ENCODE measurements at regions not wholly inside any gene's neighbourhood (a gene's known extent, or its start where the extent isn't known, plus 50 kb on each side); places are given as distances from the start of the nearest gene placed in this dataset.
"Not testable (repeated sequence)": the region's sequence is repeated elsewhere in the genome, so short reads cannot be mapped to it uniquely, and the experiment has no call there.

- Histone ChIP-seq H3K36me3 (no peaks in the 10 kb centered on the region), H3K4me3 (no peak overlapping the region), H3K27me3 (peaks cover 0 to 19% (median 0%) of the 10 kb centered on the region in 7 donors), H3K9me3 (no peaks in the 10 kb centered on the region), H3K4me1 (no peaks in the 10 kb centered on the region), H3K27ac (no peak overlapping the region)
- intact Hi-C loops (cut with DNase I), result loop anchor here in 1 of 10 donors (10.0 kb wide), 1 partner anchor 455 kb away; the partner anchor contains the start of gene PLXNA1
- DNase-seq (no peak), ATAC-seq (no peak)
- TF ChIP-seq CTCF (IDR thresholded peaks at IDR 0.05), result no peak
- WGBS, 2 donors, result 79 to 83% methylated on average over 5 of the region's 5 CpGs
These were observed 150.9 kb downstream of the TPRA1 start for GRCh38 chr3:127439621-127440020.

- H3K4me3 ChIP-seq, result no peak overlapping the region
- intact Hi-C loops (cut with DNase I), result no loop called here
- 89 to 92% methylated on average over 3 of the region's 3 CpGs for WGBS, 2 donors
These were observed 151.1 kb upstream of the PRR20G start for GRCh38 chr3:127438951-127439350.

GRCh38 chr3:127438371-127438770 is 150.5 kb upstream of the PRR20G start:
- H3K27ac ChIP-seq, result no peak overlapping the region
- H3K27me3 ChIP-seq, result peaks cover 0 to 15% (median 0%) of the 10 kb centered on the region in 7 donors
- ATAC-seq (no peak), DNase-seq (no peak)
- intact Hi-C loops (cut with DNase I), result no loop called here
- WGBS, 2 donors, result 89 to 90% methylated on average over 4 of the region's 4 CpGs
- TF ChIP-seq CTCF (IDR thresholded peaks at IDR 0.05), result no peak
- H3K9me3 ChIP-seq, result no peaks in the 10 kb centered on the region
- H3K36me3 ChIP-seq, result no peaks in the 10 kb centered on the region
- no peaks in the 10 kb centered on the region for H3K4me1 ChIP-seq
- H3K4me3 ChIP-seq, result no peak overlapping the region

More at GRCh38 chr3:127438951-127439350, 151.1 kb upstream of the PRR20G start:
- Histone ChIP-seq H3K36me3 (no peaks in the 10 kb centered on the region), H3K9me3 (no peaks in the 10 kb centered on the region), H3K27ac (no peak overlapping the region), H3K27me3 (peaks cover 0 to 19% (median 0%) of the 10 kb centered on the region in 7 donors), H3K4me1 (no peaks in the 10 kb centered on the region)
- no peak for TF ChIP-seq CTCF (IDR thresholded peaks at IDR 0.05)
- no peak for ATAC-seq
- DNase-seq, result no peak

GRCh38 chr3:127435299-127435698 is 147.5 kb upstream of the PRR20G start:
- intact Hi-C loops (cut with DNase I); DNase-seq; H3K4me1 ChIP-seq; ATAC-seq; H3K4me3 ChIP-seq; H3K27ac ChIP-seq; H3K36me3 ChIP-seq; H3K9me3 ChIP-seq: not testable (repeated sequence)
- peaks cover 0 to 29% (median 19%) of the 10 kb centered on the region in 7 donors for H3K27me3 ChIP-seq
- WGBS, 2 donors, result 89 to 100% methylated on average over 2 of the region's 2 CpGs

- ATAC-seq (no peak), DNase-seq (no peak)
- Histone ChIP-seq H3K9me3 (no peaks in the 10 kb centered on the region), H3K4me1 (no peaks in the 10 kb centered on the region), H3K27me3 (peaks cover 4 to 61% (median 53%) of the 10 kb centered on the region in 7 donors), H3K4me3 (no peak overlapping the region), H3K36me3 (no peaks in the 10 kb centered on the region), H3K27ac (no peak overlapping the region)
- intact Hi-C loops (cut with DNase I), result no loop called here
- TF ChIP-seq CTCF (IDR thresholded peaks at IDR 0.05), result no peak
- 37 to 52% methylated on average over 6 of the region's 6 CpGs for WGBS, 2 donors
These were observed 143.2 kb upstream of the PRR20G start for GRCh38 chr3:127431066-127431465.
